Amniotic epithelial cell (primary cell): ENCODE measurements at regions not wholly inside any gene's neighbourhood (a gene's known extent, or its start where the extent isn't known, plus 50 kb on each side); places are given as distances from the start of the nearest gene placed in this dataset.
A peak's percentile ranks its signal among the peaks of the same experiment; 100 is the strongest.
"Not testable (repeated sequence)": the region's sequence is repeated elsewhere in the genome, so short reads cannot be mapped to it uniquely, and the experiment has no call there.

Experiments
- DNase-seq: peaks from one replicate; pipeline ENCODE4 v3.0.0-alpha.2; 2010; ENCODE audit warnings: low read depth

- no peak for DNase-seq
Observed at GRCh38 chr7:133132906-133133305, 51.0 kb upstream of the CHCHD3 start.

- DNase-seq = no peak
Observed at GRCh38 chr7:133134810-133135209, 52.9 kb upstream of the CHCHD3 start.

- DNase-seq = peak; percentile 12
Observed at GRCh38 chr7:133135451-133135850, 53.6 kb upstream of the CHCHD3 start.

- peak; percentile 74 for DNase-seq
Observed at GRCh38 chr7:133139350-133139749, 57.5 kb upstream of the CHCHD3 start.

- DNase-seq = no peak
Observed at GRCh38 chr7:133139801-133140200, 57.9 kb upstream of the CHCHD3 start.

GRCh38 chr7:133140994-133141595, 59.2 kb upstream of the CHCHD3 start:
- DNase-seq = no peak

- no peak for DNase-seq
Observed at GRCh38 chr7:133150760-133151159, 68.9 kb upstream of the CHCHD3 start.

GRCh38 chr7:133152875-133153274, 71.0 kb upstream of the CHCHD3 start:
- DNase-seq = no peak

GRCh38 chr7:133155146-133155545, 73.3 kb upstream of the CHCHD3 start:
- DNase-seq = no peak

GRCh38 chr7:133155642-133156041, 73.8 kb upstream of the CHCHD3 start:
- no peak for DNase-seq

GRCh38 chr7:133157045-133157444, 75.2 kb upstream of the CHCHD3 start:
- no peak for DNase-seq

- no peak for DNase-seq
Observed at GRCh38 chr7:133164498-133164897, 82.6 kb upstream of the CHCHD3 start.

- DNase-seq = no peak
Observed at GRCh38 chr7:133165001-133165400, 83.1 kb upstream of the CHCHD3 start.

- no peak for DNase-seq
Observed at GRCh38 chr7:133165529-133165928, 83.6 kb upstream of the CHCHD3 start.

- no peak for DNase-seq
Observed at GRCh38 chr7:133167300-133167699, 85.4 kb upstream of the CHCHD3 start.

GRCh38 chr7:133169167-133169822, 83.6 kb upstream of the EXOC4 start:
- DNase-seq = not testable (repeated sequence)

GRCh38 chr7:133177476-133177875, 75.4 kb upstream of the EXOC4 start:
- not testable (repeated sequence) for DNase-seq

- DNase-seq = no peak
Observed at GRCh38 chr7:133180717-133181116, 72.2 kb upstream of the EXOC4 start.

GRCh38 chr7:133183042-133183794, 69.7 kb upstream of the EXOC4 start:
- no peak for DNase-seq

- no peak for DNase-seq
Observed at GRCh38 chr7:133183969-133184368, 68.9 kb upstream of the EXOC4 start.

- no peak for DNase-seq
Observed at GRCh38 chr7:133185512-133185911, 67.4 kb upstream of the EXOC4 start.

- no peak for DNase-seq
Observed at GRCh38 chr7:133186060-133186459, 66.8 kb upstream of the EXOC4 start.

GRCh38 chr7:133190172-133190528, 62.7 kb upstream of the EXOC4 start:
- DNase-seq = no peak
